ENCODE measurements at regions not wholly inside any gene's neighbourhood (a gene's known extent, or its start where the extent isn't known, plus 50 kb on each side); places are given as distances from the start of the nearest gene placed in this dataset.

DNA sequence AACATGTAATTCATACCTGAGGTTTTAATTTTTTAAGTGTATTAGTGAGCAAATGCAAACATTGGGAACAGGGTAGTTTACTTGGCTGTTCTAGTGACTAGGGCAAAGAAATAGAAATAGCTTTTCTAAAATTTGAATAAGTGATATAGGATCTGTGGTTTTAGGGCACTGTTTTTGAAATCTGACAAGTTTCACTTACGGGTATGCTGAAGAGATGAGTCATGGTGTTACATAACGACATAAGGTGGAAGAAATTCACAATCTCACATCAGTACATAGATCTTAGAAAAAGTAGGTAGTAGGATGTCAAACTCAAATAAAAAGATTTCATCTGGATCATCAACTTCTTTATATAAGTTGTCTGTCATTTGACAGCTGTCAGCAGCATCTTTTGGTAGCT is 772.3 kb downstream of the MAT2B start:
- Histone ChIP-seq H4K20me1 (ENCODE audit: insufficient read depth, low read length) (no peaks in the 10 kb centered on the region), H3K27ac (ENCODE audit: low read depth in 1 of 2, low read length in 2 of 2) (no peak overlapping the region), H3K9me3 (replicated peaks in 1 of 2; ENCODE audit: control insufficient read depth in 1 of 2, insufficient read depth in 1 of 2, low read length in 2 of 2) (no peaks in the 10 kb centered on the region), H3K36me3 (replicated peaks in 1 of 2; ENCODE audit: control insufficient read depth in 1 of 2, insufficient read depth in 2 of 2, low read length in 2 of 2) (no peaks in the 10 kb centered on the region), H3K4me1 (ENCODE audit: control insufficient read depth in 1 of 2, insufficient read depth in 2 of 2, low read length in 2 of 2) (no peaks in the 10 kb centered on the region), H3K79me2 (ENCODE audit: insufficient read depth, low read length) (no peaks in the 10 kb centered on the region), H3K4me2 (replicated peaks; ENCODE audit: extremely low read depth, low read length, poor library complexity, severe bottlenecking) (no peak overlapping the region), H3K4me3 (replicated peaks in 1 of 3; ENCODE audit: low read depth in 2 of 3, low read length in 3 of 3) (no peak overlapping the region), H3K27me3 (ENCODE audit: control insufficient read depth in 2 of 2, insufficient read depth in 2 of 2, low read length in 2 of 2) (no peaks in the 10 kb centered on the region), H3K9ac (ENCODE audit: insufficient read depth, low read length, poor library complexity, severe bottlenecking) (no peak overlapping the region), H2AFZ (ENCODE audit: insufficient read depth, low read depth, low read length, poor library complexity, severe bottlenecking) (no peak overlapping the region)
- intact Hi-C loops (cut with micrococcal nuclease), result no loop called here
- H3K4me3 Mint-ChIP-seq, result no peak overlapping the region
- no peak for DNase-seq
- no CpG with 5 or more reads among the region's 2 CpGs for WGBS (ENCODE audit: insufficient coverage)
- TF ChIP-seq, protein P1, sequence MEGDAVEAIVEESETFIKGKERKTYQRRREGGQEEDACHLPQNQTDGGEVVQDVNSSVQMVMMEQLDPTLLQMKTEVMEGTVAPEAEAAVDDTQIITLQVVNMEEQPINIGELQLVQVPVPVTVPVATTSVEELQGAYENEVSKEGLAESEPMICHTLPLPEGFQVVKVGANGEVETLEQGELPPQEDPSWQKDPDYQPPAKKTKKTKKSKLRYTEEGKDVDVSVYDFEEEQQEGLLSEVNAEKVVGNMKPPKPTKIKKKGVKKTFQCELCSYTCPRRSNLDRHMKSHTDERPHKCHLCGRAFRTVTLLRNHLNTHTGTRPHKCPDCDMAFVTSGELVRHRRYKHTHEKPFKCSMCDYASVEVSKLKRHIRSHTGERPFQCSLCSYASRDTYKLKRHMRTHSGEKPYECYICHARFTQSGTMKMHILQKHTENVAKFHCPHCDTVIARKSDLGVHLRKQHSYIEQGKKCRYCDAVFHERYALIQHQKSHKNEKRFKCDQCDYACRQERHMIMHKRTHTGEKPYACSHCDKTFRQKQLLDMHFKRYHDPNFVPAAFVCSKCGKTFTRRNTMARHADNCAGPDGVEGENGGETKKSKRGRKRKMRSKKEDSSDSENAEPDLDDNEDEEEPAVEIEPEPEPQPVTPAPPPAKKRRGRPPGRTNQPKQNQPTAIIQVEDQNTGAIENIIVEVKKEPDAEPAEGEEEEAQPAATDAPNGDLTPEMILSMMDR (IDR thresholded peaks at IDR 0.05), result no peak
- H3K4me1 Mint-ChIP-seq, result no peaks in the 10 kb centered on the region
- H3K36me3 Mint-ChIP-seq, result no peaks in the 10 kb centered on the region
- no peaks in the 10 kb centered on the region for H3K27me3 Mint-ChIP-seq (ENCODE audit: low read depth in 3 of 3)
- H3K27ac Mint-ChIP-seq, result no peak overlapping the region
- peaks cover 0 to 4% (median 2%) of the 10 kb centered on the region in 7 donors for H3K9me3 Mint-ChIP-seq

DNA sequence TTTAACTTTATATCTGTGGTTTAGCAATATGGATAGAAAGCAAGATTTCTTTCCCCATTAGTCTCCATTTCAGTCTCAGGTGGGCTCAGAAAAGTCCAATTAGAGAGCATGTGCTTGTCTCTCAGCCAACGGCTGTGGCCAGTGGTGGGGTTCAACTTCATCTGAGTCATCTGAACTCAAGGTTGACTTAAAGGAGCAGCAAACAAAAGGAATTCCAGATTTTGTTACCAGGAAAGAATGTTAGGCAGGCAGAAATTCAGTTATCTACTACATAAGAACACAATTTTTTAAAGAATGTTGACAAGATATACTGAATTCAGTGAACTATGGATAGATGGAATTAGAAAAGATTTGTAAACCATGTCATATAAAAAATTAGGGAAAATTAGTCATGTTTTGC is 784.1 kb downstream of the MAT2B start:
- Mint-ChIP-seq H3K9me3 (peaks cover 1 to 13% (median 5%) of the 10 kb centered on the region in 7 donors), H3K27ac (no peak overlapping the region), H3K27me3 (ENCODE audit: low read depth in 3 of 3) (no peaks in the 10 kb centered on the region), H3K4me1 (no peaks in the 10 kb centered on the region), H3K36me3 (no peaks in the 10 kb centered on the region), H3K4me3 (no peak overlapping the region)
- H3K4me2 ChIP-seq (replicated peaks; ENCODE audit: extremely low read depth, low read length, poor library complexity, severe bottlenecking), result no peak overlapping the region
- 100% methylated on average over 1 of the region's 1 CpG for WGBS (ENCODE audit: insufficient coverage)
- H3K9me3 ChIP-seq (replicated peaks in 1 of 2; ENCODE audit: control insufficient read depth in 1 of 2, insufficient read depth in 1 of 2, low read length in 2 of 2), result no peaks in the 10 kb centered on the region
- H3K4me3 ChIP-seq (replicated peaks in 1 of 3; ENCODE audit: low read depth in 2 of 3, low read length in 3 of 3), result no peak overlapping the region
- no peak overlapping the region for H3K9ac ChIP-seq (ENCODE audit: insufficient read depth, low read length, poor library complexity, severe bottlenecking)
- H3K79me2 ChIP-seq (ENCODE audit: insufficient read depth, low read length), result no peaks in the 10 kb centered on the region
- DNase-seq, result no peak
- no peaks in the 10 kb centered on the region for H3K36me3 ChIP-seq (replicated peaks in 1 of 2; ENCODE audit: control insufficient read depth in 1 of 2, insufficient read depth in 2 of 2, low read length in 2 of 2)
- H3K4me1 ChIP-seq (ENCODE audit: control insufficient read depth in 1 of 2, insufficient read depth in 2 of 2, low read length in 2 of 2), result no peaks in the 10 kb centered on the region
- H3K27me3 ChIP-seq (ENCODE audit: control insufficient read depth in 2 of 2, insufficient read depth in 2 of 2, low read length in 2 of 2), result no peaks in the 10 kb centered on the region
- TF ChIP-seq, protein P1 (IDR thresholded peaks at IDR 0.05), result no peak
- no peaks in the 10 kb centered on the region for H4K20me1 ChIP-seq (ENCODE audit: insufficient read depth, low read length)
- no peak overlapping the region for H2AFZ ChIP-seq (ENCODE audit: insufficient read depth, low read depth, low read length, poor library complexity, severe bottlenecking)
- intact Hi-C loops (cut with micrococcal nuclease), result no loop called here
- no peak overlapping the region for H3K27ac ChIP-seq (ENCODE audit: low read depth in 1 of 2, low read length in 2 of 2)

All from CD14-positive monocyte (primary cell).